Transverse colon (tissue), 4 donors: ENCODE measurements at regions not wholly inside any gene's neighbourhood (a gene's known extent, or its start where the extent isn't known, plus 50 kb on each side); places are given as distances from the start of the nearest gene placed in this dataset.

Experiments used
- DNase-seq: peaks from one replicate; pipeline ENCODE4 v3.0.0-alpha.2; 2019
- H3K27ac ChIP-seq, 4 donors: fragments of 200-600 bp; sonication (generic); 2 replicates each; pipeline ENCODE4 v1.5.1; 2016 to 2018; ENCODE audit warnings: inconsistent platforms in 4 of 4
- H3K27me3 ChIP-seq: fragments of 200-600 bp; sonication (generic); 2 replicates; pipeline ENCODE4 v1.5.1; 2017; ENCODE audit warnings: inconsistent platforms
- H3K36me3 ChIP-seq, 4 donors: fragments of 200-600 bp; sonication (generic); 2 replicates each; pipeline ENCODE4 v1.5.1; 2017 to 2019; ENCODE audit warnings: inconsistent platforms in 4 of 4
- H3K4me1 ChIP-seq, 4 donors: fragments of 200-600 bp; sonication (generic); 2 replicates each; pipeline ENCODE4 v1.5.1; 2017 to 2020; ENCODE audit warnings: inconsistent platforms in 4 of 4
- H3K4me3 ChIP-seq, 4 donors: fragments of 200-600 bp; sonication (generic); 1 replicate in 1 of 4; 2 replicates in 3 of 4; pipeline versions ENCODE4 v1.5.1 to v1.6.1; 2017 to 2019; ENCODE audit warnings: inconsistent platforms in 4 of 4
- H3K9me3 ChIP-seq, 2 donors: fragments of 200-600 bp; sonication (generic); 2 replicates each; pipeline ENCODE4 v1.5.1; 2017 to 2019; ENCODE audit warnings: inconsistent platforms in 2 of 2
- EP300 ChIP-seq: sonication (generic); formaldehyde crosslinking; IDR thresholded peaks from one replicate; pipeline ENCODE4 v1.6.1; 2017; ENCODE audit warnings: antibody characterized with exemption, low read depth
- POLR2A ChIP-seq: fragments of 450-650 bp; IDR thresholded peaks from one replicate; pipeline ENCODE4 v1.6.1; 2016; ENCODE audit warnings: antibody characterized with exemption, mild to moderate bottlenecking, moderate library complexity
- POLR2AphosphoS5 ChIP-seq, 3 donors: sonication (generic); formaldehyde crosslinking; IDR thresholded peaks; one replicate each; pipeline ENCODE4 v1.6.1; 2016; ENCODE audit warnings: antibody characterized with exemption in 3 of 3
- WGBS, 2 donors: methylation state at CpG; one replicate each; pipeline ENCODE4 v1.1.5; 2018; ENCODE audit warnings: low coverage in 1 of 2; 5-methylcytosine and 5-hydroxymethylcytosine counted together
- in situ Hi-C, 4 donors: fragments of 200-750 bp; cut with MboI; loops; one replicate each; pipeline versions ENCODE4 v1.15.0 to v1.15.1; 2017; ENCODE audit warnings: low sequenced_read_pairs in 3 of 4, low pct_ligation_motif_present in 1 of 4, low pct_unique_long_range_greater_than_20kb in 1 of 4
- intact Hi-C: fragments of 100-400 bp; cut with DNase I; formaldehyde crosslinking; loops from one replicate; pipeline ENCODE4 v1.15.1; 2023; ENCODE audit warnings: low total_unique reads
- TF ChIP-seq, protein P1 (sequence below), 5 experiments: fragments of 200-600 bp in 3 of 5; fragments of 450-650 bp in 2 of 5; sonication (generic) in 3 of 5; IDR thresholded peaks; 1 replicate in 2 of 5; 2 replicates in 3 of 5; pipeline ENCODE4 v1.5.1; 2016 to 2017; ENCODE audit warnings: antibody characterized with exemption in 5 of 5, inconsistent platforms in 3 of 5, mild to moderate bottlenecking in 2 of 5, moderate library complexity in 1 of 5

DNA sequence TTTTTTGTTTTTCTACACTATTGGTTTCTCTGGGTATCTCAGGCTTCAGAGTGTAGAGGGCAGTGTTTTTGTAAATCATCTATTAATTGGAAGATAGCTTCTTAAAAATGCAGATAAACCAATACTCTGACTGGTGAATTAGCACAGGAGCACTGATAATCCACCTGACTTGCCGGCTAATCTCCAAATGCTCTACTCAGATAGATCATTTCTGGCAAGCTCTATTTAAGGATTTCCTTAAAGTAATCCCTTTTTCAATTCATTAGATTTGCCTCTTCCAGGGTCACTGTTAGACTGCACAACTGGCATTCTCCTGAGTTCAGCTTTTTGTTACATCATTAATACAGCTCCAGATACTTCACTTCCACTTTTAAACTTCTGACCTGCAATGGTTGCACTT is 1390.3 kb upstream of the NUDT12 start:
- TF ChIP-seq POLR2A (no peak), POLR2AphosphoS5 (IDR thresholded peaks at IDR 0.05) (no peak), EP300 (no peak)
- TF ChIP-seq, protein P1, sequence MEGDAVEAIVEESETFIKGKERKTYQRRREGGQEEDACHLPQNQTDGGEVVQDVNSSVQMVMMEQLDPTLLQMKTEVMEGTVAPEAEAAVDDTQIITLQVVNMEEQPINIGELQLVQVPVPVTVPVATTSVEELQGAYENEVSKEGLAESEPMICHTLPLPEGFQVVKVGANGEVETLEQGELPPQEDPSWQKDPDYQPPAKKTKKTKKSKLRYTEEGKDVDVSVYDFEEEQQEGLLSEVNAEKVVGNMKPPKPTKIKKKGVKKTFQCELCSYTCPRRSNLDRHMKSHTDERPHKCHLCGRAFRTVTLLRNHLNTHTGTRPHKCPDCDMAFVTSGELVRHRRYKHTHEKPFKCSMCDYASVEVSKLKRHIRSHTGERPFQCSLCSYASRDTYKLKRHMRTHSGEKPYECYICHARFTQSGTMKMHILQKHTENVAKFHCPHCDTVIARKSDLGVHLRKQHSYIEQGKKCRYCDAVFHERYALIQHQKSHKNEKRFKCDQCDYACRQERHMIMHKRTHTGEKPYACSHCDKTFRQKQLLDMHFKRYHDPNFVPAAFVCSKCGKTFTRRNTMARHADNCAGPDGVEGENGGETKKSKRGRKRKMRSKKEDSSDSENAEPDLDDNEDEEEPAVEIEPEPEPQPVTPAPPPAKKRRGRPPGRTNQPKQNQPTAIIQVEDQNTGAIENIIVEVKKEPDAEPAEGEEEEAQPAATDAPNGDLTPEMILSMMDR (IDR thresholded peaks at IDR 0.05), result no peak
- intact Hi-C loops (no loop called here), in situ Hi-C loops (no loop called here)
- no peaks in the 10 kb centered on the region for H3K4me1 ChIP-seq
- no peaks in the 10 kb centered on the region for H3K27me3 ChIP-seq
- no peak for DNase-seq
- 84 to 100% methylated on average over 1 of the region's 1 CpG for WGBS, 2 donors
- H3K36me3 ChIP-seq, result no peaks in the 10 kb centered on the region
- H3K27ac ChIP-seq, result no peak overlapping the region
- H3K4me3 ChIP-seq, result no peak overlapping the region
- H3K9me3 ChIP-seq, result no peaks in the 10 kb centered on the region

DNA sequence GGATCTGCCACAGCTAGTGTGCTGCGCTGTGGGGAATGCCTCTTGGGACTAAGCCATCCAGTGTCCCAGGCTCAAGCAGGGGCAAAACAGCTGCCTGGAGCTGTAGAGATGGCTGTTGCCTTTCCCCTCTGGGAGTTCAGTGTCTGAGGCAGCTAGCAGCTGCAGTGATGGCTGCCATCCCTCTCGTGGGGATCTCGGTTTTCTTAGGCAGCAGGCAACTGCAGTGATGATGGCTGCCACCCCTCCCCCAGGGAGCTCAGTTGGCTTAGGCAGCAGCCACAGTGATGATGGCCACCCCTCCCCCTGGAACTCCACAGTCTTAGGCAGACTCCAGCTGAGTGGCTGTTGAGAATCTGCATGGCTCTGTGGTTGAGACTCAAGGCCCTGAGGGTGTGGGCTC is 1389.2 kb upstream of the NUDT12 start:
- Histone ChIP-seq H3K4me3 (no peak overlapping the region), H3K4me1 (no peaks in the 10 kb centered on the region), H3K27ac (no peak overlapping the region), H3K27me3 (no peaks in the 10 kb centered on the region), H3K9me3 (no peaks in the 10 kb centered on the region), H3K36me3 (no peaks in the 10 kb centered on the region)
- no peak for DNase-seq
- TF ChIP-seq EP300 (no peak), POLR2A (no peak), POLR2AphosphoS5 (IDR thresholded peaks at IDR 0.05) (no peak)
- TF ChIP-seq, protein P1 (IDR thresholded peaks at IDR 0.05), result no peak
- in situ Hi-C loops, result no loop called here
- intact Hi-C loops, result no loop called here
- WGBS, 2 donors, result 79% methylated on average over 3 of the region's 3 CpGs; no CpG with 5 or more reads in 1 of the 2 donors

DNA sequence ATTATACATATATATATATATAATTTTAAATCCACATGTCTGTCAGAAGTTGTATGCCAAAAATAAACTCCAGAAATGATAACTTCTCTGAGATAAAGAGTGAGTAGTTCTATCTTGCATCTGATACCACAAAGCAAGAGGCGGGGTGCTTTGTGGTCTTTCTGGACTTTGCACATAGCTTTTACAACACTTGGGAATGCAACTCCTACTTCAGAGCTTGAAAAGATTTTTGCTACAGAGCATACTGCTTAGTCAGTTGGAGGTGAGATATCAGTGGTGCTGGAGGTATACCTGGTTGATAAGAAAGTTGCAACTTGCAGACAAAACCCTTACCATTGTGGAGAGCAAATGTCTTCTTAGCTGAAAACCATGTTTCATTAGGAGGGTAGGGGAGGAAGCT is 1384.5 kb upstream of the NUDT12 start:
- no peak for DNase-seq
- Histone ChIP-seq H3K4me3 (no peak overlapping the region), H3K36me3 (no peaks in the 10 kb centered on the region), H3K9me3 (no peaks in the 10 kb centered on the region), H3K27me3 (no peaks in the 10 kb centered on the region), H3K27ac (no peak overlapping the region), H3K4me1 (peaks cover 0 to 4% (median 0%) of the 10 kb centered on the region in 4 donors)
- TF ChIP-seq POLR2AphosphoS5 (IDR thresholded peaks at IDR 0.05), result no peak
- no peak for TF ChIP-seq POLR2A
- TF ChIP-seq, protein P1 (IDR thresholded peaks at IDR 0.05), result no peak
- intact Hi-C loops, result no loop called here
- 69% methylated on average over 1 of the region's 1 CpG for WGBS, 2 donors
- in situ Hi-C loops, result no loop called here

DNA sequence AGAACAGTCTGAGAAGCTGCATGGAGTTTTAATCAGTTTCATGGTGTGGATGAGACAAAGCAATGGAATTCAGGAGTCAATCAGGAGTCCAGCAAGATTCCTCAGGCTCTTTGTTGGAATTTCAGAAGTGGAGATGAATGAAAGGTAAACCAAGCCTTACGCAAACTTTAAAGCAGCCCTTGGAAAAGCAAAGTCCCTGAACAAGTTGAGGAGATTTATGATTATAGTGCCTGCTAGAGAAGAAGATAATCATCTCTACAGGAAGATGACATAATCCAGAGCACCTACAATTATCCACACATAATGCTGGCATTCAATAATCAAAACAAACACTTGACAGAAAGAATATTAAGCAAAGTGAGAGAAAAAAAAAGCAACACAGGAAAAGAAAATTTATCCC is 1380.1 kb upstream of the NUDT12 start:
- Histone ChIP-seq H3K27me3 (no peaks in the 10 kb centered on the region), H3K4me1 (peaks cover 0 to 4% (median 0%) of the 10 kb centered on the region in 4 donors), H3K36me3 (no peaks in the 10 kb centered on the region), H3K9me3 (no peaks in the 10 kb centered on the region), H3K27ac (no peak overlapping the region), H3K4me3 (no peak overlapping the region)
- in situ Hi-C loops (no loop called here), intact Hi-C loops (no loop called here)
- no peak for DNase-seq
- TF ChIP-seq POLR2A, result no peak
- no peak for TF ChIP-seq POLR2AphosphoS5 (IDR thresholded peaks at IDR 0.05)
- TF ChIP-seq, protein P1 (IDR thresholded peaks at IDR 0.05), result no peak
- no peak for TF ChIP-seq EP300
- 55 to 83% methylated on average over 1 of the region's 1 CpG for WGBS, 2 donors
